HCT116 (cell line): ENCODE measurements at regions not wholly inside any gene's neighbourhood (a gene's known extent, or its start where the extent isn't known, plus 50 kb on each side); places are given as distances from the start of the nearest gene placed in this dataset.
A peak's percentile ranks its signal among the peaks of the same experiment; 100 is the strongest.

Experiments
- CTCF ChIP-seq, 3 experiments: fragments of 200-600 bp in 1 of 3; sonication (generic) in 1 of 3; IDR thresholded peaks in 2 of 3; conservative IDR thresholded peaks in 1 of 3; 2 replicates each; pipeline ENCODE4 v1.5.1; 2012 to 2017; ENCODE audit warnings: low read depth in 2 of 3, low read length in 2 of 3, antibody characterized with exemption in 1 of 3, borderline replicate concordance in 1 of 3, control low read depth in 1 of 3, mild to moderate bottlenecking in 1 of 3, mixed read lengths in 1 of 3, mixed run types in 1 of 3, moderate library complexity in 1 of 3; ENCODE audit not compliant: insufficient read depth in 1 of 3
- EGR1 ChIP-seq: IDR thresholded peaks from 2 replicates; pipeline ENCODE4 v1.6.1; 2012; ENCODE audit warnings: low read depth
- JUND ChIP-seq: IDR thresholded peaks from 2 replicates; pipeline ENCODE4 v1.6.1; 2012
- MAX ChIP-seq: IDR thresholded peaks from 2 replicates; pipeline ENCODE4 v1.6.1; 2012
- POLR2A ChIP-seq: IDR thresholded peaks from 2 replicates; pipeline ENCODE4 v1.7.0; 2011; ENCODE audit warnings: borderline replicate concordance; ENCODE audit not compliant: insufficient read depth, insufficient read length; ENCODE audit errors: extremely low read depth
- POLR2AphosphoS5 ChIP-seq: IDR thresholded peaks from 2 replicates; pipeline ENCODE4 v1.6.1; 2011; ENCODE audit warnings: mild to moderate bottlenecking, low read depth, low read length, moderate library complexity
- RAD21 ChIP-seq: IDR thresholded peaks from 2 replicates; pipeline ENCODE4 v1.6.1; 2012; ENCODE audit warnings: low read depth, mild to moderate bottlenecking
- REST ChIP-seq: IDR thresholded peaks from 2 replicates; pipeline ENCODE4 v1.6.1; 2012; ENCODE audit warnings: low read depth
- SIN3A ChIP-seq: IDR thresholded peaks from 2 replicates; pipeline ENCODE4 v1.6.1; 2012; ENCODE audit warnings: low read depth
- SP1 ChIP-seq: IDR thresholded peaks from 2 replicates; pipeline ENCODE4 v1.6.1; 2012; ENCODE audit warnings: low read depth
- SRF ChIP-seq: IDR thresholded peaks from 2 replicates; pipeline ENCODE4 v1.6.1; 2012; ENCODE audit warnings: low read depth
- ZBTB33 ChIP-seq: IDR thresholded peaks from 2 replicates; pipeline ENCODE4 v1.6.1; 2011; ENCODE audit warnings: mild to moderate bottlenecking, low read length, moderate library complexity; ENCODE audit not compliant: insufficient replicate concordance; ENCODE audit errors: extremely low read depth
- ZFX ChIP-seq: fragments of 450-650 bp; IDR thresholded peaks from 2 replicates; pipeline ENCODE4 v1.6.1; 2017
- ZNF274 ChIP-seq: fragments of 200-500 bp; sonication (Bioruptor generic); IDR thresholded peaks from 2 replicates; pipeline ENCODE4 v1.6.1; 2014; ENCODE audit warnings: mild to moderate bottlenecking, low read depth, low read length, inconsistent platforms

- TF ChIP-seq CTCF (IDR thresholded peaks at IDR 0.05 in 2 of 3, conservative IDR thresholded peaks at IDR 0.05 in 1 of 3; ENCODE audit: borderline replicate concordance in 1 of 3, insufficient read depth in 1 of 3, low read depth in 2 of 3, low read length in 2 of 3), result no peak
- peak; percentile 50 for TF ChIP-seq MAX
- no peak for TF ChIP-seq POLR2AphosphoS5
- no peak for TF ChIP-seq JUND
- no peak for TF ChIP-seq POLR2A
- no peak for TF ChIP-seq ZFX
- TF ChIP-seq SRF, result no peak
- TF ChIP-seq ZBTB33, result no peak
- no peak for TF ChIP-seq REST
- TF ChIP-seq SIN3A, result no peak
- TF ChIP-seq SP1, result peak; percentile 31; the same call in 1 of the 2 replicates
- no peak for TF ChIP-seq ZNF274
- peak; percentile 1; the same call in 1 of the 2 replicates for TF ChIP-seq RAD21
- TF ChIP-seq EGR1, result no peak
Measured at GRCh38 chr17:5823219-5823618, 238.9 kb upstream of the NLRP1 start.
